GM21360 (cell line): ENCODE measurements at regions not wholly inside any gene's neighbourhood (a gene's known extent, or its start where the extent isn't known, plus 50 kb on each side); places are given as distances from the start of the nearest gene placed in this dataset.
"Not testable (repeated sequence)": the region's sequence is repeated elsewhere in the genome, so short reads cannot be mapped to it uniquely, and the experiment has no call there.

Experiments
- ATAC-seq: cut with Tn5 transposase; IDR thresholded peaks from one replicate; pipeline ENCODE4 v1.9.1; 2021; ENCODE audit warnings: mild to moderate bottlenecking, moderate library complexity; ENCODE audit not compliant: unreplicated experiment

DNA sequence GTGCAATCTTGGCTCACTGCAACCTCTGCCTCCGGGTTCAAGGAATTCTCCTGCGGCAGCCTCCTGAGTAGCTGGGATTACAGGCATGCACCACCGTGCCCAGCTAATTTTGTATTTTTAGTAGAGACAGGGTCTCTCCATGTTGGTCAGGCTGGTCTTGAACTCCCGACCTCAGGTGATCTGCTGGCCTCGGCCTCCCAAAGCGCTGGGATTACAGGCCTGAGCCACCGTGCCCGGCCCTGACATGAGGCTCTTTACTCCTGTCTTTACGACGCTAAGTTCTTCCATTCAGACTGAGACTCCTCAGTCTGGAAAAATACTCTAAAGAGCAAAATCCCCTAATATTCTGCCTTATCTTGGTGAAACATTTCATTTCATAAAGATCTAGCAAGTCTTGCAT, 331.3 kb upstream of the SGO1 start:
- ATAC-seq = not testable (repeated sequence)

DNA sequence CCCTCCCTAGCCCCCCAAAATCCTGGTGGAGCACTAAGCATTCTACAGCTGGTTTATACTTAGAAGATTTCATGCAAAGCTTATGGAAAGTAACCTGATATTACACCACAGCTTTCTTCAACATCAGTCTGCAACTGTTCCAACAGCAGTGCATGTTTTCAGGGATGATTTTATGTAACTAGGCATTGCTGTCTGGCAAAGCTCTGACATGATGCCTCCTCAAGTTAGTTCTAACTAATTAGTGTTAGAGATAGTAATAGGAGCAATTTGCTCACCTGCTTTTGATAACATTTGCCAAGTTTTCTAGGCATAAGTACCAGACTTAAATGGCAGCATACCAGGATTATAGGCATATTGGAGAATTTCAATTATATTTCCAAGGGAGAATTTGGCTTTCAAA, 330.3 kb upstream of the SGO1 start:
- no peak for ATAC-seq

DNA sequence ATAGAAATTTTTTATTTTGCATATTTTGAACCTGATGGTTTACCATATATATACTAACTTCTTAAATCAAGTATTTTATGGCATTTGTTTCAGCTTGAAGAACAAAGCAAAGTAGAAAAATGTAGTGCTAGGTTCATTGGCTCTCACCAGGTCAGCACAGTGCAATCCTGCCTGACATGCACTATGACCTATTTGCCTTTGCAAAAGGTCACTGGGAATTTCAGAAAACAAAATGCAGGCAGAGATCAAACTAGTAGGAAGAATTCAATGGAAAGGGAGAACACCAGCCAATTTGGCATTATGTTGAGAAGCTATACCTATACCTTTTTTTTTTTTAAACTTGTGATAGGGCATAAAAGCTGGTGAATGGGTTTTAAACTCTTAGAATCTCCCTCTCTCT, 329.8 kb upstream of the SGO1 start:
- no peak for ATAC-seq

DNA sequence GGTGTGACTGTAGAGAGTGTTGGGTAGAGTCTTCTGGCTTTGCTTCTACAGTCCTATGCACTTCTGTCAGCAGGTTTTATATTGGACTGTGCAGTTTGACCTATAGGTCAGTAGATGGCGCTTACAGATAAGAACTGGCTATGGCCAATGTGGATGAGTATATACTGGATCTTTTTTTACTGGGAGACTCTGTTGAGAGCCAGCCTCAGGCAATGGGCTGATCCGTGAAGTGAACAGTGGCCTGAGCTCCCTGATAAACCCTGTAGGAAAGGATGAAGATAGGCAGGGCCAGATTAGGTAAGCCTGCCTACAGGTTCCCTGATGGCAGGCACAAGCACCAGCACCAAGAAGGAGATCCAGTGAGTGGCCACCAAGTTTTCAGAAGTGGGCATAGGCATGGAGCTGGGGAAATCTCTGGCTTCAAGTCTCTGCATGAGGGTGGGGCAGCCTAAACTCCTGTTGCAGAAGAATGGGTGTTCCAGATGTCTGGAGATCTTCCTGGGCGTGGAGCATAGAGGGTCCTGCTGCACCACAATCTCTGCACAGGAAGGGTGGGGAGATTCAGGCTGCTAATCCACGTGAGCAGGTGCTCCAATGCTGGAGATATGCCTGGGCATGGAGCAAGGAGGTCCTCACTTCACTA, 326.0 kb upstream of the SGO1 start:
- peak; percentile 94 for ATAC-seq

DNA sequence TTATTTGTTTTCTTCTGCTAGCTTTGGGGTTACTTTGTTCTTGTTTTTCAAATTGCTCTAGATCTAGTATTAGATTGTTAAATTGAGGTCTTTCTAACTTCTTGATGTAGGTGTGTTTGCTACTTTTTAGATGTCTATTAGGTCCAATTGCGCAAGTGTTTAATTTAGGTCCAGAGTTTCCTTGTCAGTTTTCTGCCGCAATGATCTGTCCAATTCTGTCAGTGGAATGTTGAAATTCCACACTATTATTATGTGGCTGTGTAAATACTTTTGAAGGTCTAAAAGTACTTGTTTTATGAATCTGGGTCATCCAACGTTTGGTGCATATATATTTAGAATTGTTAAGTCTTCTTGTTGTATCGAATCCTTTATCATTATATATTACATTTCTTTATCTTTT, 324.4 kb upstream of the SGO1 start:
- ATAC-seq = no peak

DNA sequence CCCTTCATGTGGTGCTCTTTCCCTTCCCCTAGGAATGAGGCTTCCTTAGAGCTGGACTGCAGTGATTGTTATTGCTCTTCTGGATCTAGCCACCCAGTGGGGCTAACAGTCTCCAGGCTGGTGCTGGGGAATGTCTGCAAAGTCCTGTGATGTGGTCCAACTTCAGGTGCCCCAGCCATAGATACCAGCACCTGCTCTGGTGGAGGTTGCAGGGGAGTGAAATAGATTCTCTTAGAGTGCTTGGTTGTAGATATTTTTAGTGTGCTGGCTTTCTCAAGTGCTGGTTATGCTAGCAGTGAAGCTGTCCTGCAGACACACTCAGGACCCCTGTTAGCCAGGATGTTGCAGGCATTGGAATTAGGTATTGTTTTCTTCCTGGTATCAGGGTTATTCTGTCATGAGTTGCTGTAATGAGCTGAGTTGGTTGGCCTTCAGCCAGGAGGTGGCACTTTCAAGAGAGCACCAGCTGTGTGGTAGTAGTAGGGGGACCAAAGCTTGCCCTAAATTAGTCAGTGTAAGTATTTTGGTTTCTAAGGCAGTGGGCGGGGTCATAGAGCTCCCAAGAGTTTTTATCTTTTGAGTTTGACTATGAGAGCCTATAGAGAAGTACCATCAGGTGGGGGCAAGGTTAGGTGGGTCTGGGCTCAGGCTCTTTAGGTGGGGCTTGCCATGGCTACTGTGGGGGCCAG, 317.5 kb upstream of the SGO1 start:
- ATAC-seq = no peak

DNA sequence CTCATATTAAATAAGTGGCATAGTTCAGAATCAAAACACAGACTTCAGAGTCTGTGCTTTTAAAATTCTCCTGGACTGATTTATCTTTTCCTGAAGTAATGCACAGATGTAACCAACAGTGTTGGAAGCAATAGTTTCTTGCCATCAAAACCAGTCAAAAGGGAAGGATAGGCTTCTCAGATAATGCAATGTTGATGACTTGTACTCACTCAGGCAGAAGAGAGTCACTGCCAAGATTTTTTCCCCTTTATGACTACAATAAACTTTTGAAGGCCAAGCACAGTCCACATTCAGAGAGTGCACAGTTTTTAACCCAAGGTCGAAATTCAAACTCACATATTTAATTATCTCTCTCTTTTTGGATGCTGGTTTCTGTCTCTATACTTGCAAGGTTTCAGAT, 305.0 kb upstream of the SGO1 start:
- ATAC-seq = no peak

DNA sequence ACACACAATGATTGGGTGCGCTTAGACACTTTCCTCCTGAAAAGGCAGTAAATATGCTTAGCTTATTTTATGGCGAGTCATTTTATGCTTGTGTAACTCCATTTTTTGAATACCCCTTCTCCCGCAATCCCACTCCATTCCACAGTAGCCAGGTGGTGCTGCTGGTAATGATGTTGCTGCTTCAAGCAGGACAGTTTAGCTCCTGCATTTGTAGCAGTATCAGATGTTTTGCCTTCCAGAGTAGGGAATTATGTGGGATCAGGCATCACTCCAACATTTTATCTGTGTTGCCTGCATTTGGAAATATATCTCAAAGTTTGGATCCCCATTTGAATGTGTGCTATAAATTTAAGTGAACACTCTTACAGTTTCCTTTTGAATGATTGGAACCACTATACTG, 302.1 kb upstream of the SGO1 start:
- ATAC-seq = no peak

DNA sequence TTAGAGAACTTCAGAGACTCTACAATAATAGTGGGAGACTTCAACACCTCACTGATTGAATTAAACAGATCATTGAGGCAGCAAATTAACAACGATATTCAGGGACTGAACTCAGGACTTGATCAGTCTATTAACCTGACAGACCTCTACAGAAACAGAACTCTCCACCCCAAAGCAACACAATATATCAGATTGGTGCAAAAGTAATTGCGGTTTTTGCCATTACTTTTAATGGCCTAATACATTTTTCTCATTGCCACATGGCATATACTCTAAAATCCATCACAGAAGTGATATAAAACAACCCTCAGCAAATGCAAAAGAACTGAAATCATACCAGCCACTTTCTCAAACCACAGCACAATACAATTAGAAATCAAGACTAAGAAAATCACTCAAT, 298.1 kb upstream of the SGO1 start:
- ATAC-seq = no peak

DNA sequence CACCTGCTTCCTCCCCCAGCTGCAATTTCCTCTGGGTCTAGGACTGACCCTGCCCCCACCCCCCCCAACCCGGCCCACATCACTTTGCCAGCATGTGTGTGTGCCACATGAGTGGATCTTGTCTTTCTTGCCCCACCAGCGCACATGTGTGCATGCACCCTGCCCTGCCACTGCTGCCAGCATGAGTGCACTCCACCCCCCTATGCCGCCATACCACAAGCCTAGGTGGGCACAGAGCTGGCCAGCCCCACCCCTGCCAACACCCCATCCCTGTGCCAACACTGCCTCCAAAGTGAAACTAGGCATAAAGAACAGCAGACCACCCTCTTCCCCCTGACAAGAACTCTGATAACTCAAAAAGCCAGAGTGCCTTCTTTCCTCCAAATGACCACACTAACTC, 296.3 kb upstream of the SGO1 start:
- ATAC-seq = no peak

DNA sequence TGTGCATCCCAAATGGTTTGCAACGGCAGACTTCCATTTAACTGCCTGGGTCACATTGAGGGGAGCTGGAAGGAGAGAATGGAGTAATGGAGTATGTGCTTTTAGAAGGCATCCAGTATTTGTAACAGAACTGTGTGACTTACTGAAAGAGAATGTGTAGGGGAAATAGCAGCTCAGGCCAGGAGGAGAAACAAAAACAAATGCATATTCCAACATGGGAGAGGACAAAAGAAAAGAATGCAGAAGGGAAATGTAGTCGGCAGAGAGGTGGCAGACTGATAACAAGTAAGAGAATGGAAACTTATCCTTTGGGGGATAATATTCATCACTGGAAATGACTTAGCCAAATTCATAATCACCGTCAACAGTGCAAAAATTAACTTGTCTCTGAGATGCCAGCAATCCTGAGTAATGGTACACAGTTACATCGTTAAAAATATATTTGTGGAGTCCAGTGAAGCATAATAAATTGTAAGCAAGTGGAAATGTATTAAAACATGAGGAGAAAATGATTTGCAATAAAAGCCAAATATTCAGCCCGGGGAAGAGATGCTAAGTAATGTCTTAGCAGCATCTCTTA, 294.9 kb upstream of the SGO1 start:
- ATAC-seq = no peak

DNA sequence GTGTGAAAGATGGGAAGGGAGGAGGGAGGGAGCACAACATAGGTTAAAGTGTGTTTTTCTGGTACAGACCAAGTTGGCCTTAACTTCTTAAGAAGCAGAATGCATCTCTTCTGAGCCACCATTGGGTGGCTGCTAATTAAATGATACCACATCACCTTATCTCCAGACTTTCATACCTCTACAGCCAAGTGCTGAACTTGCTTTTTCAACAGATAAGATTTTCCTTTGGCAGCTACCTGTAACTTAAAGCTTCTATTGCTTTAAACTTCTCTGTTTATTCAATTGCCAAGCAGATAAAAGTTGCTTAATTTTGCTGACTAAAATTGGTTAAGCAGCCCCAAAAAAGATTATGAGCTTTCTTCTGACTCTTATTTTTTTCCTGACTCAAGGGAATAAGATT, 292.4 kb upstream of the SGO1 start:
- ATAC-seq = no peak

DNA sequence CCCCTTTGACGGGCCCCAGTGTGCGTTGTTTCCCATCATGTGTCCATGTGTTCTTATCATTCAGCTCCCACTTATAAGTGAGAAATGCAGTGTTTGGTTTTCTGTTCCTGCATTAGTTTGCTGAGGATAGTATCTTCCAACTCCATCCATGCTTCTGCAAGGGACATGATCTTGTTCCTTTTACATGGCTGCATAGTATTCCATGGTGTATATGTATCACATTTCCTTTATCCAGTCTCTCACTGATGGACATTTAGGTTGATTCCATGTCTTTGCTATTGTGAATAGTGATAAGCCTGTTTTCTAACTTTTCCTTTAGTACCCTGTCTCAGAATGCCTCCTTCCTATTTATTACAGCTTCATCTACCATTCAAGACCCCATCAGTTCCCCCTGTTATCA, 278.2 kb upstream of the SGO1 start:
- not testable (repeated sequence) for ATAC-seq

DNA sequence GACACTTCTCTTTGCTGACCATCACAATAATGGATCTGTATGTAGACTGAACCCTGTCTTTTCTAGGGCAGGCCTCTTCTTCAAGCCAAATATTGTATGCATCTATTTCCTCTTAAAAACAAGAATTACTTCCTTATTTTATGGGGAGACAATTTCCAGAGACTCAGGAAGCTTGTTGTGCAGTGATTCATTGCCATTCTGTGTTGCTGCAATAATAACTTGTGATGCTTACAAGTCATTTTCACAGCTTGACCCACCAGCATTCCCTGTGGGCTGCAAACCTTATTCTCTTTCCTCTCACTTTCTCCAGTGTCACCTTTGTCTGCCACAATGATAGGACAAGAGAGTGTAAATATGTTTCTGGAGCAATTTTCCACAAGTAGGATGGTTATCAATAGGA, 276.7 kb upstream of the SGO1 start:
- ATAC-seq = no peak

DNA sequence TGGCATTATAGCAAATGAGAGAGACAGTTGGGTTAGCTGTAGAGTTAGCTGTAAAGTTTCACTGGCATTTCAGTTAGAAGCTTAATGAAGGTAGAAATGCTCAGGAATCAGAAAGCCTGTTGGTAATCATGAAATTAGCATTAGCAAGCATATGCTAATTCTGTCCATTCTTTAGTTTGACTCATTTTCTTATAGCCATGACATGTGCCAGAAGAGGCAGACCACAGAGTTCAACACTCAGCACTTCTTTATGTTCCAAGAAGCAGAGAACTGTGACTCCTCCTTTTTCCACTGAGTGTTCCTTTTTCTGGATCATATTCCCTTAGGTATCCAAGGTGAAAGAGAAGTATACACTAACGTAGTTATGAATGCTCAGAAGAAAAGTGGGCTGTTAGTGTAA, 276.2 kb upstream of the SGO1 start:
- ATAC-seq = no peak

DNA sequence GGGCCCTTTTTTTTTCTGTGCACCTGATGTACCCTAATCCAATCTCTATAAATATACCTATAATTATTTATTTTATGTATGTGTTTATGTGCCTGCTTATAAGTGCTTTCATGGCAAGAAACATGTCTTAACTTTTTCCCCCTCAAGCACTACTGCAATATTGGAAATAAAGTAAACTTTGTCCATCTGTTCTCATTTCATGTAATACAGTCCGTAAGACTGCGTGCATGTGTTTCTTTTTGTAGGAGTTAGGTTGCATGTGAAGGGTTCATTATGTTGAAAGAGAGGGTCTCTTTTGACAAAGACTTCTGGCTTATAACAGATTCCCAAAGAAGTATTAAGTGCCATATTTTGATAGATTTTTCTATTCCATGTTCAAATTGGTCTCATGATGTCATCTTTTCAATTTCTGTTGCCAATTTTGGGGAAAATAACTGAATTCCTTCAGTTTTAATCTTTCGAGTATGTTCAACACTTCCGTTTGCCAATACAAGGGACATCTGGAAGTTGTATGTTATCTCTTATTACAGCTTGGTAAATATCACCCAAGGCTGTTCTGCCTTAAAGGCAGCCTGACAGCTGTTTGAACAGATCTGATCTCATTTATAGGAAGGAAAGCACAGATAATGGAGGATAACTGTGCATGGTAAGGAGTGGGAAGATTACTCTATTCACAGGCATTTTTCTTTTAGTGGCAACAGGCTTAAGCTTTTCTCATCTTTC, 273.1 kb upstream of the SGO1 start:
- no peak for ATAC-seq

DNA sequence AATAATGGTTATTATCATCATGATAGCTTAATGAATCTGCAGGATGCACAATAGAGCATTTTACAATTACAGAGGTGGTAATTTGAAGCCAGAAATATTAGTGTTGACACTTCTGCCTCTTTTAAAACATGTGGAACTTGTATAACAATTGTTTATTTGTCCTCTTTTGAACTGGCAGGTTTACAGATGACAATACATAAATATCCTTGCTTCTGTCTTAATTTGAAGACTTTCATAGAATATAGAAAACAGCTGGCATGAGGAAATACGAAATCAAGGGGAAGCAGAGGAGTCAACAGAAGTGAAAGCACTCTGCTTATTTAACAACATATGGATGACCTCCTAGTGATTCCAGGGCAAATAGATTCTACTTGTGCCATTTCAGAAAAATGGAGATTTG, 270.5 kb upstream of the SGO1 start:
- ATAC-seq = no peak

DNA sequence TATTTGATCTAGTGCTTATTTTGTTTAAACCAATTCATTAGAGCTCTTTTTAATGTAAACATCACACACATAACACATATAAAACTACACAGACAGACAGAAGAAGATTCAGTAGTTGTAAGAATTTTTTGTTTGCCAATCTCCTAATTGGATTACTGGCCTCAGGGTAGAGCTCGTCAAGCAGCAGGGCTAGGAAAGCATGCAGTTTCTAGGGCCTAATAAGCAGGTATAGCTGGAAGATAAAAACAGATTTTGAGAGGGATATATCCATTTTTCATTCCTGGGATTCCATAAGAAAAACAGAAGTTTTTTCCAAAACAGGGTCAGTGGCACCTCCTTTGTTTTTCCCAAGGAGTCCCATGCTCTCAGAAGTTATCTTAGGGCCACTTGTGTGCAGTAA, 265.2 kb upstream of the SGO1 start:
- no peak for ATAC-seq

DNA sequence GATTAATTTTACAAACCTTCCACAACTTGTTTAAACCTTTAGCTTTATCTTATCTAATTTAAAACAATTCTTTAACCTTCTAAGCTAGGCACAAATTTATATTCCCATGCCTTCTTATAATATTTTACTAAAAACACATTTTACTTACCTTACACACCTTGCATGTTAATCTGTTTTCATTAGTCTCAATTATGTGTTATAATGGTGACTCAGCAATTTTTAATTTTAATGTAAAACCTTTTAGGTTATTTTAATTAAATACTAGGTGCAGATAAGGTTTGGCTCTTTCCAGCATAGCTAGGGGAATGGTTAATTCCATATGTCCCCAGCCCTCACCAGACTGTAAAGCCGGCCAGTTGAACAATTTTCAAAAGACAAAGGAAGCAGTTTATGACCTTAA, 264.6 kb upstream of the SGO1 start:
- ATAC-seq = no peak

DNA sequence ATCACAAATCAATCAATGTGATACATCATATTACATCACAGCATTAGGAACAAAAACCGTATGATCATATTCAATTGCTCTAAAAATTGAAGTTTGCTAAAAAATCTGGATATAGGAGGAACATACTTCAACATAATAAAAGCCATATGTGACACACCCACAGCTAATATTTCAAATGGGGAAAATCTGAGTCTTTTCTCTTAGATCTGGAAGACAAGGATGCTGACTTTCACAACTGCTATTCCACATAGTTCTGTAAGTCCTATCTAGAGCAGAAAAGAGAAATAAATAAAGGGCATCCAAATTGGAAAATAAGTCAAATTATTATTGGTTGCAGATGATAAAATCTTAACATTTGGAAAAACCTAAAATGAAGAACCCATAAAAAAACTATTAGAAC, 256.8 kb upstream of the SGO1 start:
- no peak for ATAC-seq

DNA sequence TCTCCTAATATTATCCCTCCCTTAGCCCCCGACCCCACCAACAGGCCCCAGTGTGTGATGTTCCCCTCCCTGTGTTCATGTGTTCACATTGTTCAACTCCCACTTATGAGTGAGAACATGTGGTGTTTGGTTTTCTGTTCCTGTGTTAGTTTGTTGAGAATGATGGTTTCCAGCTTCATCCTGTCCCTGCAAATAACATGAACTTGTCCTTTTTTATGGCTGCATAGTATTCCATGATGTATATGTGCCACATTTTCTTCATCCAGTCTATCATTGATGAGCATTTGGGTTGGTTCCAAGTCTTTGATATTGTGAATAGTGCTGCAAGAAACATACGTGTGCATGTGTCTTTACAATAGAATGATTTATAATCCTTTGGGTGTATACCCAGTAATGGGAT, 241.3 kb upstream of the SGO1 start:
- not testable (repeated sequence) for ATAC-seq

DNA sequence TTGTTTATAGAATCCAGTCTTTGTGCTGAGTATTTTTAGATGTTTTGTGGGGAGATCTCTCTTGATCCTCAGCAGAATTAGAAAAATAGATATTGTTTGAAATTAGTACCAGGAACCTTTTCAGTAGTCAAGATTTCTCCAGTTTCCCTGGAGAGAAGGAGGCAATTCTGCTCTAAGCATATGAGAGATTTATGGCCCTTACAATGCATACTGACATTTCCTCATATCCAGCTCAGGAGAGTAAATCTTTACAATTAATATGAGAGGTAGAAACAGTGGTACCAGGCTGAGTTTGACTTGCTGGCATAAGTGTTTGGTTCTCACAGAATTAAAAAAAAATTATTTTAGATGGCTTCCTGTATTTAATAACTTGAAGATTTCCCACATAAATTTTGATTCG, 239.1 kb upstream of the SGO1 start:
- no peak for ATAC-seq
